Pancreas (tissue), 10 donors: ENCODE measurements at regions not wholly inside any gene's neighbourhood (a gene's known extent, or its start where the extent isn't known, plus 50 kb on each side); places are given as distances from the start of the nearest gene placed in this dataset.

Source experiments
- ATAC-seq, 4 donors: fragments of 200-7000 bp; cut with Tn5 transposase; one replicate each; pipeline versions ENCODE4 v1.8.0 to v1.9.1; 2020; ENCODE audit warnings: mild to moderate bottlenecking in 4 of 4, moderate library complexity in 4 of 4
- DNase-seq, 6 donors: peaks; one replicate each; pipeline ENCODE4 v3.0.0-alpha.2; 2020
- FAIRE-seq: peaks from 2 replicates; lab custom pipeline; 2012; peaks lifted over from hg19 to GRCh38; lab: Jason Lieb, UNC
- H3K27ac ChIP-seq, 4 donors: fragments of 200-600 bp; sonication (generic); 1 replicate in 3 of 4; 2 replicates in 1 of 4; pipeline versions ENCODE4 v1.5.0 to v1.8.0; 2020
- H3K27me3 ChIP-seq, 4 donors: fragments of 200-600 bp; one replicate each; pipeline ENCODE4 v1.8.0; 2021
- H3K36me3 ChIP-seq, 3 donors: fragments of 200-600 bp; sonication (generic) in 1 of 3; one replicate each; pipeline versions ENCODE4 v1.5.0 to v1.8.0; 2020 to 2021
- H3K4me1 ChIP-seq, 3 donors: fragments of 200-600 bp; one replicate each; pipeline ENCODE4 v1.8.0; 2021
- H3K4me3 ChIP-seq, 4 donors: fragments of 200-600 bp; sonication (generic) in 2 of 4; one replicate each; pipeline versions ENCODE4 v1.5.0 to v1.8.0; 2020 to 2021
- H3K9me3 ChIP-seq, 4 donors: fragments of 200-600 bp; one replicate each; pipeline ENCODE4 v1.8.0; 2021
- WGBS, 2 donors: extraction: QIAGEN DNeasy Blood & Tissue Kit; methylation state at CpG; one replicate each; pipeline ENCODE4 v1.1.7; 2013; 5-methylcytosine and 5-hydroxymethylcytosine counted together
- intact Hi-C, 3 donors: fragments of 100-400 bp; cut with DNase I; formaldehyde crosslinking; loops; one replicate each; pipeline versions ENCODE4 v1.11.1 to v1.14.2; 2022
- TF ChIP-seq, protein P1 (sequence below), 4 donors: fragments of 200-600 bp; sonication (generic) in 3 of 4; IDR thresholded peaks; one replicate each; pipeline versions ENCODE4 v1.5.0 to v1.8.0; 2021; ENCODE audit warnings: antibody characterized with exemption in 4 of 4
- donor health status: healthy with polysubstance abuse.
- donor health status: DM: no; HTN: no; CAD: no; lungs with moderate emphysema.
- donor health status: DM: no; HTN: no; CAD: no.
- donor health status: control.
- donor health status: control.
- donor health status: Bipolar disorder and iron deficiency.
- donor health status: DM: yes; HTN: yes; CAD: no.
- donor health status: DM: no; HTN: no; CAD: no.
- donor health status: DM: no; HTN: no; CAD: no.
- donor health status: DM: yes; HTN: yes; CAD: no.

DNA sequence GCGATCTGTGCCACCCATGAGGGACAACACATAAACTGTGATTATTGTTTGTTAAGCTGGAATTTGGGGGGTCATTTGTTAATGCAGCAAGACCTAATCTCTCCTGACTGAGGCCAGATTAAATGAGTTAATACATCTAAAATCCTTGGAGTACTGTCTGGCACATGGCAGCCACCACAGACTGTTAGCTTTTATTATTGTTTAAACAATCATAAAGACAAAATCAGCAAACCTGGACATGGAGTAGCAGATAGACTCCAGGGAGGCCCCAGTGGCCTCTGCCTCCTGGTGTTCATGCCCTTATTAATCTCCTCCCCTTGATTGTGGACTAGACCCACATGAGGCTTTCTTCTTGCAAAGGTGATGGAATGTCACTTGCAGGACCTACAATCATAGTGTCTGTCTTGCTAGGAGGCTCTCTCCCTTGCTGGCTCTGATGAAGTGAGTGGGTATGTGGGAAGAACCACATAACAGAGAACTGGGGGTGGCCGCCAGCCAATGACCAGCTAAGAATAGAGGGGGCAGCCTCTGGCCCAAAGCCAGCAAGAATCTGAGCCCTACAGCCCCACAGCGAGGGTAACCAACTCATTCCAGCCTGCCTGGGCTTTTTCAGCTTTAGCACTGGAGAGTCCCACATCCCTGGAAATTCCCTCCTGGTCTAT lies 142.0 kb downstream of the SCARB1 start:
- TF ChIP-seq, protein P1, sequence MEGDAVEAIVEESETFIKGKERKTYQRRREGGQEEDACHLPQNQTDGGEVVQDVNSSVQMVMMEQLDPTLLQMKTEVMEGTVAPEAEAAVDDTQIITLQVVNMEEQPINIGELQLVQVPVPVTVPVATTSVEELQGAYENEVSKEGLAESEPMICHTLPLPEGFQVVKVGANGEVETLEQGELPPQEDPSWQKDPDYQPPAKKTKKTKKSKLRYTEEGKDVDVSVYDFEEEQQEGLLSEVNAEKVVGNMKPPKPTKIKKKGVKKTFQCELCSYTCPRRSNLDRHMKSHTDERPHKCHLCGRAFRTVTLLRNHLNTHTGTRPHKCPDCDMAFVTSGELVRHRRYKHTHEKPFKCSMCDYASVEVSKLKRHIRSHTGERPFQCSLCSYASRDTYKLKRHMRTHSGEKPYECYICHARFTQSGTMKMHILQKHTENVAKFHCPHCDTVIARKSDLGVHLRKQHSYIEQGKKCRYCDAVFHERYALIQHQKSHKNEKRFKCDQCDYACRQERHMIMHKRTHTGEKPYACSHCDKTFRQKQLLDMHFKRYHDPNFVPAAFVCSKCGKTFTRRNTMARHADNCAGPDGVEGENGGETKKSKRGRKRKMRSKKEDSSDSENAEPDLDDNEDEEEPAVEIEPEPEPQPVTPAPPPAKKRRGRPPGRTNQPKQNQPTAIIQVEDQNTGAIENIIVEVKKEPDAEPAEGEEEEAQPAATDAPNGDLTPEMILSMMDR (IDR thresholded peaks at IDR 0.05) = no peak
- no peaks in the 10 kb centered on the region for H3K9me3 ChIP-seq
- FAIRE-seq = no peak
- intact Hi-C loops = no loop called here
- no peak overlapping the region for H3K4me3 ChIP-seq
- WGBS, 2 donors = 78 to 98% methylated on average over 3 of the region's 3 CpGs
- H3K27ac ChIP-seq = peak overlapping the region in 1 of 4 donors; percentile 55
- no peaks in the 10 kb centered on the region for H3K36me3 ChIP-seq
- peak in 1 of 4 donors; percentile 13 for ATAC-seq
- H3K4me1 ChIP-seq = no peaks in the 10 kb centered on the region
- no peak for DNase-seq
- no peaks in the 10 kb centered on the region for H3K27me3 ChIP-seq

DNA sequence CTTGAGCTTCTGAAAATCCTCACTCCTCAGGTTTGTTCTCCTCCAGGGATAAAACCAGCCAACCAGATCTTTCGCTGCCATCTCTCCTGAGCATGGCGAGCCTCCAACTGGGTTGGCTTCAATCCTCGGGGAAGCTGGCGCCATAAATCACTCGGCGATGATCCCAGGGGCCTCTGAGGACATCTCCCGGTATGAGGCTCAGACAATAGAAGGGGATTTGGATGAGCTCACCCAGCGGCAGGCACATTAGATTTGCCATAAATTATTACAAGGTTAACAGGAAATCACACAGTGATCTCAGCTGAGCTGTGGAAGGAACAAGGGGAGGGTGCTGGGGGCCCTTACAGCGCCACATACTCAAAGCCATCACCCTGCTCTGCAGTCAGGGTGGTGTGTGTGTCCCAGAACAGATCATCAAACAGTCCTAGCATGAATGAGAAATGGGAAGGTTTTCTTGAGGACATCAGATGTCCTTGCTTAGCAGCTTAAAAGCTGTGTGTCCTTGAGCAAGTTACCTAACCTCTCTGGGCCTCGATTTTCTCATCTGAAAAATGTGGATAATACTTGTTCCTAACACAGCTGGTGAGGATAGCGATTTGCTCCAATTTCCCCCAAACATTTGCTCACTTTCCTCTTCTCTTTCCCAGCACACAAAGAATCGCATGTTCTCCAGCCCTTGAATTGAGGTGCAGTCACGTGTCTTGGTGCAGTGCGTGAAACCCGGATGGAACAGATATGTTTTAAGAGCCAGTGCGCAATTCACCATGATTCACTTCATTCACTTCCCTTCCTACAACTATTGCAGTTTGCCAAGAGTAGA lies 142.8 kb downstream of the SCARB1 start:
- ATAC-seq (peak; percentile 43 to 74 (median 68)), FAIRE-seq (no peak), DNase-seq (peak in 2 of 6 donors; percentile 43 to 59)
- H3K27me3 ChIP-seq = no peaks in the 10 kb centered on the region
- H3K27ac ChIP-seq = peak overlapping the region in 3 of 4 donors; percentile 7 to 55 (median 55)
- H3K9me3 ChIP-seq = no peaks in the 10 kb centered on the region
- H3K4me1 ChIP-seq = no peaks in the 10 kb centered on the region
- H3K36me3 ChIP-seq = no peaks in the 10 kb centered on the region
- TF ChIP-seq, protein P1 (IDR thresholded peaks at IDR 0.05) = no peak
- 48% methylated on average over 16 of the region's 16 CpGs for WGBS, 2 donors
- H3K4me3 ChIP-seq = no peak overlapping the region
- intact Hi-C loops = no loop called here

DNA sequence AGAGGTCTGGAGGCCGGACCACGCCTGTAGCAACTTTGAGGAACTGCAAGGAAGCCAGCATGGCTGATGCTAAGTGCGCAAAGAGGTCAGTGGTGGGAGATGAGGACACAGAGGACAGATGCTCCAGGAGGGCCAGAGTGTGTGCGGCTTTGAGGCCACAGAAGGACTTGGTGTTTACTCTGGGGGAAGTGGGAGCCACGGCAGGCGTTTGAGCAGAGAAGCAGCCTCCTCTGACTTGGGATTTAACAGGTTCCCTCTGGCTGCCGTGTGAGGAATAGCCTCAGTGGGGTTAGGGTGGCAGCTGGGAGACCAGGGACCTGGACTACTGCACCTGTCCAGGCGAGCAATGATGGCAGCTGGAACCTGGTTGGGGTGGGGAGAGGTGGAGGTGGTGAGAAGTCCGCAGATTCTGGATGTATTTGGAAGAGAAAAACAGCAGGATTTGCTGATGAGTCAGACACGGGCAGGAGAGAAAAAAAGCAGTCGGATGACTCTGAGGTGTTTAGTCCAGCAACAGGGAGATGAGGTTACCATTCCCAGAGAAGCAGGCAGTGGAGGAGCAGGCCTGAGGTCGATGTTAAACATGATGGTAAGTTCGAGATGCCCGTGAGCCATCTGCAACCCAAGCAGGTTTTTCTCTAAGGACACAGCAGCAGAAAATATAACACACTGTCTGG lies 143.5 kb downstream of the SCARB1 start:
- WGBS, 2 donors = 62 to 68% methylated on average over 14 of the region's 14 CpGs
- TF ChIP-seq, protein P1 (IDR thresholded peaks at IDR 0.05) = no peak
- intact Hi-C loops = no loop called here
- ATAC-seq (peak in 3 of 4 donors; percentile 33 to 55 (median 53)), DNase-seq (no peak), FAIRE-seq (no peak)
- H3K36me3 ChIP-seq = no peaks in the 10 kb centered on the region
- H3K4me1 ChIP-seq = no peaks in the 10 kb centered on the region
- H3K27ac ChIP-seq = peak overlapping the region in 3 of 4 donors; percentile 7 to 55 (median 55)
- no peaks in the 10 kb centered on the region for H3K27me3 ChIP-seq
- no peak overlapping the region for H3K4me3 ChIP-seq
- no peaks in the 10 kb centered on the region for H3K9me3 ChIP-seq

DNA sequence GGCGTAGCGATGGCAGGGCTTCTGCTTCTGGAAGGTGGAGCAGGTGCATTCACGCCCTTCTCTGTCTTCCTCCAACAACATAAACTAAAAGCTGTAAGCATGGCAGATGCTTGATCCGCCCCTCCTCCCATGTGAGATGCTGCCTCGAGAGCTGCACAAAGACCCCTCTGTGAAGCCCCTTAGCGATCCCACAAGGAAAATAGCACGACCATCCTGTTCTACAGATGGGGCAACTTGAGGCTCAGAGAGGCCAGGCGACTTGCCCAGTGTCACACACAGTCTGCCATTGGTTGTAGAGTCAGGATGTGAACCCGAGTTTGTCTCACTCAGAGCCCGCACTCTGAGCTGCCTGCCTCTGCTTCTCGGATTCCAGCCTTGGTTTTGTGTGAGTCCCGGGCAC lies 144.4 kb downstream of the SCARB1 start:
- no peak overlapping the region for H3K4me3 ChIP-seq
- no peak overlapping the region for H3K27ac ChIP-seq
- no peaks in the 10 kb centered on the region for H3K27me3 ChIP-seq
- no peaks in the 10 kb centered on the region for H3K36me3 ChIP-seq
- no peaks in the 10 kb centered on the region for H3K9me3 ChIP-seq
- H3K4me1 ChIP-seq = no peaks in the 10 kb centered on the region
- FAIRE-seq = no peak
- DNase-seq = no peak
- TF ChIP-seq, protein P1 (IDR thresholded peaks at IDR 0.05) = no peak
- intact Hi-C loops = no loop called here
- 73 to 80% methylated on average over 12 of the region's 12 CpGs for WGBS, 2 donors
- ATAC-seq = no peak
